ENCODE measurements at regions not wholly inside any gene's neighbourhood (a gene's known extent, or its start where the extent isn't known, plus 50 kb on each side); places are given as distances from the start of the nearest gene placed in this dataset.

GRCh38 chr20:7772371-7772770 lies 167.9 kb downstream of the HAO1 start:
- peak in 1 of 2 experiments; percentile 6 for DNase-seq (ENCODE audit: low read depth in 1 of 2, low spot score in 1 of 2)
- Histone ChIP-seq H3K4me1 (no peaks in the 10 kb centered on the region), H3K4me3 (no peak overlapping the region), H3K9me3 (peaks cover 14% of the 10 kb centered on the region), H3K27ac (no peak overlapping the region), H3K4me2 (no peak overlapping the region)
- 66% methylated on average over 2 of the region's 2 CpGs for WGBS (ENCODE audit: missing lambda C conversion rate)
- TF ChIP-seq HOXB5 (CRISPR knock-in tag; IDR thresholded peaks at IDR 0.05), result no peak
- no peak for TF ChIP-seq HOXB13 (CRISPR knock-in tag; IDR thresholded peaks at IDR 0.05; ENCODE audit: low read depth)
- TF ChIP-seq KDM5A (IDR thresholded peaks at IDR 0.05), result no peak
- no peak for TF ChIP-seq FOXS1 (CRISPR knock-in tag; IDR thresholded peaks at IDR 0.05)
- no peak for TF ChIP-seq BCL3 (IDR thresholded peaks at IDR 0.05)
- CTCF ChIA-PET, result no interaction called here
- no peak for FAIRE-seq
- no peak for ATAC-seq
- POLR2A ChIA-PET, result no interaction called here

GRCh38 chr20:7773511-7773910 lies 166.7 kb downstream of the HAO1 start:
- H3K4me1 ChIP-seq, result no peaks in the 10 kb centered on the region
- no peak for TF ChIP-seq KDM5A (IDR thresholded peaks at IDR 0.05)
- no peak overlapping the region for H3K27ac ChIP-seq
- DNase-seq (ENCODE audit: low read depth in 1 of 2, low spot score in 1 of 2), result no peak
- 27% methylated on average over 2 of the region's 2 CpGs for WGBS (ENCODE audit: missing lambda C conversion rate)
- ChIA-PET CTCF (no interaction called here), POLR2A (no interaction called here)
- no peak overlapping the region for H3K4me3 ChIP-seq
- H3K9me3 ChIP-seq, result peaks cover 14% of the 10 kb centered on the region
- no peak for ATAC-seq
- peak; percentile 36 for FAIRE-seq
- H3K4me2 ChIP-seq, result no peak overlapping the region

GRCh38 chr20:7775072-7775471 lies 165.2 kb downstream of the HAO1 start:
- peak; percentile 7 for FAIRE-seq
- ATAC-seq, result no peak
- no peak for DNase-seq (ENCODE audit: low read depth in 1 of 2, low spot score in 1 of 2)
- 10% methylated on average over 2 of the region's 2 CpGs for WGBS (ENCODE audit: missing lambda C conversion rate)
- ChIA-PET POLR2A (no interaction called here), CTCF (no interaction called here)
- TF ChIP-seq CHD2 (IDR thresholded peaks at IDR 0.05; ENCODE audit: low read length, partially characterized antibody), result no peak
- TF ChIP-seq MAFK (IDR thresholded peaks at IDR 0.05; ENCODE audit: partially characterized antibody), result no peak
- TF ChIP-seq JUN (IDR thresholded peaks at IDR 0.05), result no peak
- TF ChIP-seq BHLHE40 (IDR thresholded peaks at IDR 0.05; ENCODE audit: low read depth, low read length), result no peak
- no peak for TF ChIP-seq CHD4 (IDR thresholded peaks at IDR 0.05; ENCODE audit: borderline replicate concordance)
- no peak for TF ChIP-seq KDM1A (IDR thresholded peaks at IDR 0.05; ENCODE audit: low read depth)
- no peak for TF ChIP-seq RNF2 (IDR thresholded peaks at IDR 0.05; ENCODE audit: borderline replicate concordance, low read depth)
- TF ChIP-seq RCOR1 (IDR thresholded peaks at IDR 0.05; ENCODE audit: low read depth, low read length), result no peak
- TF ChIP-seq CEBPB (IDR thresholded peaks at IDR 0.05), result no peak
- TF ChIP-seq NR3C1 (IDR thresholded peaks at IDR 0.05), result no peak
- no peak for TF ChIP-seq NPAS2 (CRISPR knock-in tag; IDR thresholded peaks at IDR 0.05; ENCODE audit: borderline replicate concordance)
- no peak for TF ChIP-seq ZFP36 (IDR thresholded peaks at IDR 0.05; ENCODE audit: borderline replicate concordance, partially characterized antibody)
- no peak for TF ChIP-seq GATA3 (IDR thresholded peaks at IDR 0.05; ENCODE audit: borderline replicate concordance)
- no peak for TF ChIP-seq RARB (CRISPR knock-in tag; IDR thresholded peaks at IDR 0.05)
- no peak for TF ChIP-seq TFCP2L1 (CRISPR knock-in tag; IDR thresholded peaks at IDR 0.05)
- TF ChIP-seq FOSB (CRISPR knock-in tag; IDR thresholded peaks at IDR 0.05), result no peak
- TF ChIP-seq HES2 (IDR thresholded peaks at IDR 0.05), result no peak
- TF ChIP-seq JUNB (IDR thresholded peaks at IDR 0.05), result no peak
- no peak for TF ChIP-seq ZSCAN20 (CRISPR knock-in tag; IDR thresholded peaks at IDR 0.05)
- no peak for TF ChIP-seq HDAC2 (IDR thresholded peaks at IDR 0.05)
- no peak overlapping the region for H3K27ac ChIP-seq
- peaks cover 17% of the 10 kb centered on the region for H3K9me3 ChIP-seq
- no peak overlapping the region for H3K4me3 ChIP-seq
- H3K4me1 ChIP-seq, result no peaks in the 10 kb centered on the region
- H3K4me2 ChIP-seq, result no peak overlapping the region

Measured in A549 (cell line).